ENCODE measurements at regions not wholly inside any gene's neighbourhood (a gene's known extent, or its start where the extent isn't known, plus 50 kb on each side); places are given as distances from the start of the nearest gene placed in this dataset.

DNA sequence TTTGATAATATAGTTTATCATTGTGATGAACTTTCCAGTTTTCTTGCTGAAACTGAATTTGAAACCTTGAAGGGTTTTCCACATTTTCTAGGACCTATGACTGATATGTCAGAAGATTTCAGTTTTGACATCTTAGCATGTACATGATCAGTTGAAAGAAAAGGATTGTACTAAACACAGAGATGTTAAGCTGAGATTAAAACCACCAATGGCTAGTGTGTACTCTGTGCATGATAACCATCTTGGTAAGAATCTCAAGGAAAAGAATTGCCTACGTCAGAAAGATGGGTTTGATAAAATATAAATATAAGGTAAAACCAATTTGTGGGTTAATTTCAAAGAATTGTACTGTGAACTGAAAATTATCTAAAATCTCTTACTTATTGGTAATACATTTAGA, 776.4 kb downstream of the GATA3 start:
- TF ChIP-seq, protein P1, sequence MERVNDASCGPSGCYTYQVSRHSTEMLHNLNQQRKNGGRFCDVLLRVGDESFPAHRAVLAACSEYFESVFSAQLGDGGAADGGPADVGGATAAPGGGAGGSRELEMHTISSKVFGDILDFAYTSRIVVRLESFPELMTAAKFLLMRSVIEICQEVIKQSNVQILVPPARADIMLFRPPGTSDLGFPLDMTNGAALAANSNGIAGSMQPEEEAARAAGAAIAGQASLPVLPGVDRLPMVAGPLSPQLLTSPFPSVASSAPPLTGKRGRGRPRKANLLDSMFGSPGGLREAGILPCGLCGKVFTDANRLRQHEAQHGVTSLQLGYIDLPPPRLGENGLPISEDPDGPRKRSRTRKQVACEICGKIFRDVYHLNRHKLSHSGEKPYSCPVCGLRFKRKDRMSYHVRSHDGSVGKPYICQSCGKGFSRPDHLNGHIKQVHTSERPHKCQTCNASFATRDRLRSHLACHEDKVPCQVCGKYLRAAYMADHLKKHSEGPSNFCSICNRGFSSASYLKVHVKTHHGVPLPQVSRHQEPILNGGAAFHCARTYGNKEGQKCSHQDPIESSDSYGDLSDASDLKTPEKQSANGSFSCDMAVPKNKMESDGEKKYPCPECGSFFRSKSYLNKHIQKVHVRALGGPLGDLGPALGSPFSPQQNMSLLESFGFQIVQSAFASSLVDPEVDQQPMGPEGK (CRISPR knock-in tag; IDR thresholded peaks at IDR 0.05; ENCODE audit: borderline replicate concordance) = no peak
- TF ChIP-seq ARNTL (CRISPR knock-in tag; IDR thresholded peaks at IDR 0.05; ENCODE audit: borderline replicate concordance, low read depth) (no peak), ZNF70 (CRISPR knock-in tag; IDR thresholded peaks at IDR 0.05) (no peak), BACH2 (CRISPR knock-in tag; IDR thresholded peaks at IDR 0.05; ENCODE audit: borderline replicate concordance) (no peak), ZNF8 (CRISPR knock-in tag; IDR thresholded peaks at IDR 0.05) (no peak), ZNF565 (CRISPR knock-in tag; conservative IDR thresholded peaks at IDR 0.05; ENCODE audit: low read depth) (no peak), ZFP3 (CRISPR knock-in tag; IDR thresholded peaks at IDR 0.05) (no peak), TCF4 (CRISPR knock-in tag; IDR thresholded peaks at IDR 0.05; ENCODE audit: borderline replicate concordance) (no peak), TOX (CRISPR knock-in tag; IDR thresholded peaks at IDR 0.05; ENCODE audit: borderline replicate concordance) (no peak), PPARA (CRISPR knock-in tag; IDR thresholded peaks at IDR 0.05; ENCODE audit: borderline replicate concordance) (no peak), RARB (CRISPR knock-in tag; IDR thresholded peaks at IDR 0.05) (no peak), ESRRG (CRISPR knock-in tag; IDR thresholded peaks at IDR 0.05) (no peak), CSDC2 (CRISPR knock-in tag; IDR thresholded peaks at IDR 0.05) (no peak)
- TF ChIP-seq, protein P2, sequence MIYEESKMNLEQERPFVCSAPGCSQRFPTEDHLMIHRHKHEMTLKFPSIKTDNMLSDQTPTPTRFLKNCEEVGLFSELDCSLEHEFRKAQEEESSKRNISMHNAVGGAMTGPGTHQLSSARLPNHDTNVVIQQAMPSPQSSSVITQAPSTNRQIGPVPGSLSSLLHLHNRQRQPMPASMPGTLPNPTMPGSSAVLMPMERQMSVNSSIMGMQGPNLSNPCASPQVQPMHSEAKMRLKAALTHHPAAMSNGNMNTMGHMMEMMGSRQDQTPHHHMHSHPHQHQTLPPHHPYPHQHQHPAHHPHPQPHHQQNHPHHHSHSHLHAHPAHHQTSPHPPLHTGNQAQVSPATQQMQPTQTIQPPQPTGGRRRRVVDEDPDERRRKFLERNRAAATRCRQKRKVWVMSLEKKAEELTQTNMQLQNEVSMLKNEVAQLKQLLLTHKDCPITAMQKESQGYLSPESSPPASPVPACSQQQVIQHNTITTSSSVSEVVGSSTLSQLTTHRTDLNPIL (CRISPR knock-in tag; IDR thresholded peaks at IDR 0.05; ENCODE audit: low read depth) = no peak
